ENCODE measurements at regions not wholly inside any gene's neighbourhood (a gene's known extent, or its start where the extent isn't known, plus 50 kb on each side); places are given as distances from the start of the nearest gene placed in this dataset.

- DNase-seq, result no peak
- Mint-ChIP-seq H3K27me3 (ENCODE audit: unreplicated experiment) (peaks cover 2% of the 10 kb centered on the region), H3K36me3 (ENCODE audit: unreplicated experiment) (no peaks in the 10 kb centered on the region), H3K27ac (ENCODE audit: unreplicated experiment) (no peak overlapping the region), H3K4me1 (ENCODE audit: low read depth, unreplicated experiment) (no peaks in the 10 kb centered on the region), H3K4me3 (ENCODE audit: unreplicated experiment) (no peak overlapping the region), H3K9me3 (ENCODE audit: unreplicated experiment) (no peaks in the 10 kb centered on the region)
- TF ChIP-seq, protein P1, sequence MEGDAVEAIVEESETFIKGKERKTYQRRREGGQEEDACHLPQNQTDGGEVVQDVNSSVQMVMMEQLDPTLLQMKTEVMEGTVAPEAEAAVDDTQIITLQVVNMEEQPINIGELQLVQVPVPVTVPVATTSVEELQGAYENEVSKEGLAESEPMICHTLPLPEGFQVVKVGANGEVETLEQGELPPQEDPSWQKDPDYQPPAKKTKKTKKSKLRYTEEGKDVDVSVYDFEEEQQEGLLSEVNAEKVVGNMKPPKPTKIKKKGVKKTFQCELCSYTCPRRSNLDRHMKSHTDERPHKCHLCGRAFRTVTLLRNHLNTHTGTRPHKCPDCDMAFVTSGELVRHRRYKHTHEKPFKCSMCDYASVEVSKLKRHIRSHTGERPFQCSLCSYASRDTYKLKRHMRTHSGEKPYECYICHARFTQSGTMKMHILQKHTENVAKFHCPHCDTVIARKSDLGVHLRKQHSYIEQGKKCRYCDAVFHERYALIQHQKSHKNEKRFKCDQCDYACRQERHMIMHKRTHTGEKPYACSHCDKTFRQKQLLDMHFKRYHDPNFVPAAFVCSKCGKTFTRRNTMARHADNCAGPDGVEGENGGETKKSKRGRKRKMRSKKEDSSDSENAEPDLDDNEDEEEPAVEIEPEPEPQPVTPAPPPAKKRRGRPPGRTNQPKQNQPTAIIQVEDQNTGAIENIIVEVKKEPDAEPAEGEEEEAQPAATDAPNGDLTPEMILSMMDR (IDR thresholded peaks at IDR 0.05; ENCODE audit: partially characterized antibody, unreplicated experiment), result no peak
Observed at GRCh38 chrX:147364896-147365295, 546.8 kb upstream of the FMR1 start.

- DNase-seq, result no peak
- Mint-ChIP-seq H3K27me3 (ENCODE audit: unreplicated experiment) (no peaks in the 10 kb centered on the region), H3K36me3 (ENCODE audit: unreplicated experiment) (no peaks in the 10 kb centered on the region), H3K4me3 (ENCODE audit: unreplicated experiment) (no peak overlapping the region), H3K27ac (ENCODE audit: unreplicated experiment) (no peak overlapping the region), H3K9me3 (ENCODE audit: unreplicated experiment) (no peaks in the 10 kb centered on the region), H3K4me1 (ENCODE audit: low read depth, unreplicated experiment) (no peaks in the 10 kb centered on the region)
- TF ChIP-seq, protein P1 (IDR thresholded peaks at IDR 0.05; ENCODE audit: partially characterized antibody, unreplicated experiment), result no peak
Observed at GRCh38 chrX:147351644-147352043, 537.1 kb upstream of the CXorf51A start.

DNA sequence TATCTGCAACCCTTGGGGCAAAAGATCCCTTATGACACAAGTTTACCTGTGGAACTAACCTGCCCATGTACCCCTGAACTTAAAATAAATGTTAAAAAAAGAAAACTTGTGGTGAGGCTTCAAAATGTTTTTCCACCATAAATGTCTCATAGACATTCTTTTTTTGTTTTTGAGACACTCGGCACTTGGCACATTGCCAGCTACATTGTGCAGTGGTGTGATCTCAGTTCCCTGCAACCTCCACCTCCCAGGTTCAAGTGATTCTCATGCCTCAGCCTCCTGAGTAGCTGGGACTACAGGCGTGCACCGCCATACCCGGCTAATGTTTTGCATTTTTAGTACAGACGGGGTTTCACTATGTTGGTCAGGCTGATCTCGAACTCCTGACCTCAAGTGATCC is 528.9 kb upstream of the CXorf51A start:
- Mint-ChIP-seq H3K9me3 (ENCODE audit: unreplicated experiment) (no peaks in the 10 kb centered on the region), H3K4me3 (ENCODE audit: unreplicated experiment) (no peak overlapping the region), H3K36me3 (ENCODE audit: unreplicated experiment) (no peaks in the 10 kb centered on the region), H3K4me1 (ENCODE audit: low read depth, unreplicated experiment) (no peaks in the 10 kb centered on the region), H3K27ac (ENCODE audit: unreplicated experiment) (no peak overlapping the region), H3K27me3 (ENCODE audit: unreplicated experiment) (no peaks in the 10 kb centered on the region)
- TF ChIP-seq, protein P1 (IDR thresholded peaks at IDR 0.05; ENCODE audit: partially characterized antibody, unreplicated experiment), result no peak
- DNase-seq, result no peak

- Mint-ChIP-seq H3K4me3 (ENCODE audit: unreplicated experiment) (no peak overlapping the region), H3K9me3 (ENCODE audit: unreplicated experiment) (no peaks in the 10 kb centered on the region), H3K27ac (ENCODE audit: unreplicated experiment) (no peak overlapping the region), H3K4me1 (ENCODE audit: low read depth, unreplicated experiment) (no peaks in the 10 kb centered on the region), H3K27me3 (ENCODE audit: unreplicated experiment) (no peaks in the 10 kb centered on the region), H3K36me3 (ENCODE audit: unreplicated experiment) (no peaks in the 10 kb centered on the region)
- DNase-seq, result no peak
- TF ChIP-seq, protein P1 (IDR thresholded peaks at IDR 0.05; ENCODE audit: partially characterized antibody, unreplicated experiment), result no peak
Observed at GRCh38 chrX:147342197-147342596, 527.7 kb upstream of the CXorf51A start.

DNA sequence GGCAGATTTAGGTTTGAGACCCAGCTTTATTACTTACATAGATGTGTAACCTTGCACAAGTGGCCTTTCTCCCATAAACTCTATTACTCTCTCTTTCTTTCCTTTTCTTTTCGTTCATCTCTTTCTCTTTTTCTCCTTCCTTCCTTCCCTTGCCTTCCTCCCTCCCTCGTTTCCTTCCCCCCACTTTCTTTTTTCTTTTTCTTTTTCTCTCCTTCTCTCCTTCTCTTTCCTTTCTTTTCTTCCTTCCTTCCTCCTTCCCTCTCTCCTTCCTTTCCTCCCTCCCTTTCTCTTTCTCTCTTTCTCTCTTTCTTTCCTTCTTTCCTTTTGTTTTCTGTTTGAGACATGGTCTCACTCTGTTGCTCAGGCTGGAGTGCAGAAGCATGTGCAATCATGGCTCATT is 526.4 kb upstream of the CXorf51A start:
- no peaks in the 10 kb centered on the region for H3K36me3 Mint-ChIP-seq (ENCODE audit: unreplicated experiment)
- H3K27me3 Mint-ChIP-seq (ENCODE audit: unreplicated experiment), result no peaks in the 10 kb centered on the region
- TF ChIP-seq, protein P1 (IDR thresholded peaks at IDR 0.05; ENCODE audit: partially characterized antibody, unreplicated experiment), result no peak
- H3K9me3 Mint-ChIP-seq (ENCODE audit: unreplicated experiment), result no peaks in the 10 kb centered on the region
- no peak for DNase-seq
- no peak overlapping the region for H3K27ac Mint-ChIP-seq (ENCODE audit: unreplicated experiment)
- no peaks in the 10 kb centered on the region for H3K4me1 Mint-ChIP-seq (ENCODE audit: low read depth, unreplicated experiment)
- H3K4me3 Mint-ChIP-seq (ENCODE audit: unreplicated experiment), result no peak overlapping the region

Data from glutamatergic neuron (in vitro differentiated cells).